ENCODE measurements at regions not wholly inside any gene's neighbourhood (a gene's known extent, or its start where the extent isn't known, plus 50 kb on each side); places are given as distances from the start of the nearest gene placed in this dataset.
A peak's percentile ranks its signal among the peaks of the same experiment; 100 is the strongest.

DNA sequence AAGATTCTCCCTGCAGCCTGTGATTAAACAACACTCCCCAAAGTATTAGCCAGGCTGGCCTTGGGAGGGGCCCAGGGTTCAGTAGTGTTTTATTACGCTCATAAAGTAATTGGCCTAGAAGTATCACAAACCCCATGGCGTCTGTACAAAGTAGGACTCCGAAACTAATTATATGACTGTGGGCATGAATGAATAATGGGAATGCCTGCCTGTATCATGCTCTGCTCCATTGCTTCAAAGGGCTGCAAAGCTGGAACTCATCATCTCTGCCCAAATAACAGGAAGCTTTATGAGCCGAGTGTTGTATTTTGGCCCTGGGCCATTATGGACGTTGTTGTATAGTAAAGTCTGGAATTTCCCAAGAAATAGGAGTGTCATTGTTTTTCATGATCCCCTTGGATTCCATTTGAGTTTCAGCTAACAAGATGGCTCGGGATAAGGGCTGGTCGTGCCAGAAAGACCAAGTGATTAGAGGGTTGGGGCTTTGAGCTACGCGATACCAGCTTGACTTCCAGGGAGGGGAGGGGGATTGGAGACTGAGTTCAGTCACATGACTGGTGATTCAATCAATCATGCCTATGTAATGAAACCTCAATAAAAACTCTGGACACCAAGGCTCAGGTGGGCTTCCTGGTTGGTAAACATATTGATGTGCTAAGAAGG lies 65.3 kb upstream of the NPTX2 start:
- Histone ChIP-seq H3K36me3 (replicated peaks; ENCODE audit: insufficient read depth, low read depth) (no peaks in the 10 kb centered on the region), H3K4me3 (no peak overlapping the region), H4K20me1 (ENCODE audit: insufficient read depth, poor library complexity, severe bottlenecking) (no peaks in the 10 kb centered on the region), H3K4me2 (no peak overlapping the region), H3K4me1 (ENCODE audit: insufficient read depth) (peaks cover 14% of the 10 kb centered on the region), H3K27ac (peak overlapping the region; percentile 58), H3K9me3 (ENCODE audit: low read depth) (no peaks in the 10 kb centered on the region), H3K79me2 (no peaks in the 10 kb centered on the region), H3K27me3 (no peaks in the 10 kb centered on the region), H2AFZ (no peak overlapping the region), H3K9me2 (replicated peaks; ENCODE audit: insufficient read depth) (no peaks in the 10 kb centered on the region)
- TF ChIP-seq, protein P1, sequence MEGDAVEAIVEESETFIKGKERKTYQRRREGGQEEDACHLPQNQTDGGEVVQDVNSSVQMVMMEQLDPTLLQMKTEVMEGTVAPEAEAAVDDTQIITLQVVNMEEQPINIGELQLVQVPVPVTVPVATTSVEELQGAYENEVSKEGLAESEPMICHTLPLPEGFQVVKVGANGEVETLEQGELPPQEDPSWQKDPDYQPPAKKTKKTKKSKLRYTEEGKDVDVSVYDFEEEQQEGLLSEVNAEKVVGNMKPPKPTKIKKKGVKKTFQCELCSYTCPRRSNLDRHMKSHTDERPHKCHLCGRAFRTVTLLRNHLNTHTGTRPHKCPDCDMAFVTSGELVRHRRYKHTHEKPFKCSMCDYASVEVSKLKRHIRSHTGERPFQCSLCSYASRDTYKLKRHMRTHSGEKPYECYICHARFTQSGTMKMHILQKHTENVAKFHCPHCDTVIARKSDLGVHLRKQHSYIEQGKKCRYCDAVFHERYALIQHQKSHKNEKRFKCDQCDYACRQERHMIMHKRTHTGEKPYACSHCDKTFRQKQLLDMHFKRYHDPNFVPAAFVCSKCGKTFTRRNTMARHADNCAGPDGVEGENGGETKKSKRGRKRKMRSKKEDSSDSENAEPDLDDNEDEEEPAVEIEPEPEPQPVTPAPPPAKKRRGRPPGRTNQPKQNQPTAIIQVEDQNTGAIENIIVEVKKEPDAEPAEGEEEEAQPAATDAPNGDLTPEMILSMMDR (IDR thresholded peaks at IDR 0.05; ENCODE audit: poor library complexity): no peak
- TF ChIP-seq EZH2phosphoT487 (IDR thresholded peaks at IDR 0.05; ENCODE audit: low read depth, severe bottlenecking, unreplicated experiment): no peak
- no peak for TF ChIP-seq EZH2 (IDR thresholded peaks at IDR 0.05; ENCODE audit: borderline replicate concordance)
- WGBS (ENCODE audit: low lambda C conversion rate, missing lambda C conversion rate): 51% methylated on average over 9 of the region's 9 CpGs
- DNase-seq (ENCODE audit: low spot score): peak; percentile 57

DNA sequence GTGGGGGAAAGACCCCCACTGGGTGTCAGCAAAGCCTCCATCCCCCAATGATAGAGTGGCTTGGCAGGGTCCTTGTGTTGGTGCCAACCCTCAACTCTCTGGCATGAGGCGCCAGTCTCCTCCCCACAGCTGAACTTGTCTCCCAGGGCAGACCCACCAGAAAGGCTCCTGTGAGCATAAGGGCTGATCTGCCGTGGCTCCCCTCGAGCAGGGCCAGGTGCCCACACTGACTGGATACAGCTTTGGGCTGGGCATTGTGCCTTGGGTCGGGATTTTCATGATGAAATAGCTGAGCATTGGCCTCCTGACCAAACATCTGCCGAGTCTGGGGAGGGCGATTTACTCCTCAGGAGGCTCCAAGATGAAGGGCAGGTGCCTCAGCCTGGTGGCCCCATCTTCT lies 68.1 kb upstream of the NPTX2 start:
- no peaks in the 10 kb centered on the region for H3K9me3 ChIP-seq (ENCODE audit: low read depth)
- TF ChIP-seq EZH2phosphoT487 (IDR thresholded peaks at IDR 0.05; ENCODE audit: low read depth, severe bottlenecking, unreplicated experiment): no peak
- TF ChIP-seq, protein P1 (IDR thresholded peaks at IDR 0.05; ENCODE audit: poor library complexity): no peak
- TF ChIP-seq EZH2 (IDR thresholded peaks at IDR 0.05; ENCODE audit: borderline replicate concordance): no peak
- no peaks in the 10 kb centered on the region for H3K36me3 ChIP-seq (replicated peaks; ENCODE audit: insufficient read depth, low read depth)

DNA sequence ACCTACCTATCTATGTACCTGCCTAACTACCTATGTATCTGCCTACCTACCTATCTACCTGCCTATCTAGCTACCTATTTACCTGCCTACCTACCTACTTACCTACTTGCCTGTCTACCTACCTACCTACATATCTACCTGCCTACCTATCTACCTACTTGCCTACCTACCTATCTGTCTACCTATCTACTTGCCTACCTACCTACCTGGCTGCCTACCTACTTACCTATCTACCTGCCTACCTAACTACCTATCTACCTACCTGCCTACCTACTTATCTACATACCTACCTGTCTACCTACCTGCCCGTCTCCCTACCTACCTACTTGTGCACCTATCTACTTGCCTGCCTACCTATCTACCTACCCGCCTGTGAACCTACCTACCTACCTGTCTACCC lies 68.7 kb upstream of the NPTX2 start:
- no peak overlapping the region for H2AFZ ChIP-seq
- no peaks in the 10 kb centered on the region for H3K79me2 ChIP-seq
- H4K20me1 ChIP-seq (ENCODE audit: insufficient read depth, poor library complexity, severe bottlenecking): no peaks in the 10 kb centered on the region
- no peaks in the 10 kb centered on the region for H3K9me2 ChIP-seq (replicated peaks; ENCODE audit: insufficient read depth)
- no peaks in the 10 kb centered on the region for H3K27me3 ChIP-seq
- H3K27ac ChIP-seq: no peak overlapping the region
- no peak for DNase-seq (ENCODE audit: low spot score)
- H3K36me3 ChIP-seq (replicated peaks; ENCODE audit: insufficient read depth, low read depth): no peaks in the 10 kb centered on the region
- WGBS (ENCODE audit: low lambda C conversion rate, missing lambda C conversion rate): 84% methylated on average over 2 of the region's 2 CpGs
- no peak overlapping the region for H3K4me3 ChIP-seq
- peaks cover 6% of the 10 kb centered on the region for H3K4me1 ChIP-seq (ENCODE audit: insufficient read depth)
- TF ChIP-seq EZH2phosphoT487 (IDR thresholded peaks at IDR 0.05; ENCODE audit: low read depth, severe bottlenecking, unreplicated experiment) (no peak), EZH2 (IDR thresholded peaks at IDR 0.05; ENCODE audit: borderline replicate concordance) (no peak)
- TF ChIP-seq, protein P1 (IDR thresholded peaks at IDR 0.05; ENCODE audit: poor library complexity): no peak
- H3K4me2 ChIP-seq: no peak overlapping the region
- no peaks in the 10 kb centered on the region for H3K9me3 ChIP-seq (ENCODE audit: low read depth)

More for the DNA sequence above, 68.1 kb upstream of the NPTX2 start:
- no peaks in the 10 kb centered on the region for H3K9me2 ChIP-seq (replicated peaks; ENCODE audit: insufficient read depth)
- 70% methylated on average over 6 of the region's 6 CpGs for WGBS (ENCODE audit: low lambda C conversion rate, missing lambda C conversion rate)
- no peak overlapping the region for H3K27ac ChIP-seq
- H3K79me2 ChIP-seq: no peaks in the 10 kb centered on the region
- no peaks in the 10 kb centered on the region for H3K27me3 ChIP-seq
- H3K4me3 ChIP-seq: no peak overlapping the region
- no peaks in the 10 kb centered on the region for H4K20me1 ChIP-seq (ENCODE audit: insufficient read depth, poor library complexity, severe bottlenecking)
- no peak overlapping the region for H2AFZ ChIP-seq
- no peak for DNase-seq (ENCODE audit: low spot score)
- peaks cover 6% of the 10 kb centered on the region for H3K4me1 ChIP-seq (ENCODE audit: insufficient read depth)
- no peak overlapping the region for H3K4me2 ChIP-seq
